H1 (cell line): ENCODE measurements at regions not wholly inside any gene's neighbourhood (a gene's known extent, or its start where the extent isn't known, plus 50 kb on each side); places are given as distances from the start of the nearest gene placed in this dataset.

Source experiments
- CTCF ChIA-PET: fragments of 300-600 bp; sonication (Branson Sonifier 250); formaldehyde crosslinking; loops from one replicate; lab custom pipeline; 2021; ENCODE audit not compliant: partially characterized antibody; lab: Charles Lee
- POLR2A ChIA-PET: fragments of 300-600 bp; sonication (Branson Sonifier 250); formaldehyde crosslinking; loops from one replicate; lab custom pipeline; 2021; ENCODE audit warnings: inconsistent platforms; ENCODE audit not compliant: partially characterized antibody; lab: Charles Lee
- DNase-seq, 2 experiments: peaks; one replicate each; pipeline versions ENCODE4 v3.0.0 to v3.0.0-alpha.2; 2010 to 2022; ENCODE audit warnings: low spot score in 2 of 2, low read depth in 1 of 2, mixed read lengths in 1 of 2
- FAIRE-seq: peaks from 2 replicates; lab custom pipeline; 2011; peaks lifted over from hg19 to GRCh38; lab: Jason Lieb, UNC
- H2AFZ ChIP-seq: 2 replicates; pipeline ENCODE4 v1.8.1; 2012; ENCODE audit warnings: low read length, inconsistent platforms
- H2AK5ac ChIP-seq: 2 replicates; pipeline ENCODE4 v1.6.1; 2013; ENCODE audit warnings: low read depth, low read length
- H2BK120ac ChIP-seq: replicated peaks from 2 replicates; pipeline ENCODE3; 2013; ENCODE audit warnings: low read depth, low read length, inconsistent platforms
- H2BK12ac ChIP-seq: 2 replicates; pipeline ENCODE4 v1.6.1; 2013; ENCODE audit warnings: low read depth, low read length
- H2BK15ac ChIP-seq: 2 replicates; pipeline ENCODE4 v1.6.1; 2013; ENCODE audit warnings: low read length
- H2BK20ac ChIP-seq: 2 replicates; pipeline ENCODE4 v1.6.1; 2013; ENCODE audit warnings: low read length
- H2BK5ac ChIP-seq: 2 replicates; pipeline ENCODE4 v1.6.1; 2013; ENCODE audit warnings: low read depth, low read length
- H3K14ac ChIP-seq: 2 replicates; pipeline ENCODE4 v1.6.1; 2013; ENCODE audit warnings: inconsistent platforms; ENCODE audit not compliant: insufficient read length
- H3K18ac ChIP-seq: 2 replicates; pipeline ENCODE4 v1.6.1; 2013; ENCODE audit warnings: low read length; ENCODE audit errors: extremely low read depth
- H3K23ac ChIP-seq: 2 replicates; pipeline ENCODE4 v1.6.1; 2013; ENCODE audit warnings: inconsistent platforms; ENCODE audit not compliant: insufficient read length
- H3K23me2 ChIP-seq: 2 replicates; pipeline ENCODE4 v1.6.1; 2013; ENCODE audit warnings: low read depth, low read length
- H3K27ac ChIP-seq: 2 replicates; pipeline ENCODE4 v1.6.1; 2011; ENCODE audit warnings: low read depth, low read length, inconsistent platforms
- H3K27me3 ChIP-seq, 4 experiments: replicated peaks in 1 of 4; 1 replicate in 1 of 4; 2 replicates in 3 of 4; pipeline versions ENCODE4 v1.6.1 to v1.8.1; 2011 to 2013; ENCODE audit warnings: low read length in 3 of 4, mild to moderate bottlenecking in 3 of 4, inconsistent platforms in 2 of 4, mixed read lengths in 2 of 4, moderate library complexity in 1 of 4; ENCODE audit not compliant: control insufficient read depth in 3 of 4, insufficient read depth in 3 of 4; ENCODE audit errors: extremely low read depth in 1 of 4
- H3K36me3 ChIP-seq, 4 experiments: 2 replicates each; pipeline versions ENCODE4 v1.6.1 to v1.8.1; 2011 to 2013; ENCODE audit warnings: mild to moderate bottlenecking in 4 of 4, low read length in 3 of 4, moderate library complexity in 2 of 4, control low read depth in 1 of 4, inconsistent platforms in 1 of 4; ENCODE audit not compliant: insufficient read depth in 4 of 4, control insufficient read depth in 2 of 4
- H3K4ac ChIP-seq: replicated peaks from 2 replicates; pipeline ENCODE3; 2013; ENCODE audit warnings: low read length, low read depth, mixed read lengths, inconsistent platforms; ENCODE audit not compliant: insufficient read length
- H3K4me1 ChIP-seq, 4 experiments: replicated peaks in 1 of 4; 1 replicate in 1 of 4; 2 replicates in 3 of 4; pipeline versions ENCODE4 v1.6.1 to v1.8.1; 2011 to 2013; ENCODE audit warnings: low read length in 3 of 4, inconsistent platforms in 2 of 4, mixed read lengths in 1 of 4; ENCODE audit not compliant: insufficient read depth in 4 of 4, control insufficient read depth in 3 of 4
- H3K4me2 ChIP-seq, 2 experiments: 2 replicates each; pipeline versions ENCODE4 v1.6.1 to v1.8.1; 2011 to 2013; ENCODE audit warnings: low read depth in 2 of 2, low read length in 2 of 2, control low read depth in 1 of 2, inconsistent platforms in 1 of 2, mild to moderate bottlenecking in 1 of 2; ENCODE audit not compliant: insufficient read depth in 1 of 2
- H3K4me3 ChIP-seq, 4 experiments: fragments of 200-600, 300-600 bp in 1 of 4; sonication (generic), shearing (Covaris generic), sonication (Bioruptor Twin) in 1 of 4; 2 replicates each; pipeline versions ENCODE4 v1.5.1 to v1.8.1; 2011 to 2016; ENCODE audit warnings: low read length in 4 of 4, low read depth in 3 of 4, control low read depth in 2 of 4, inconsistent platforms in 2 of 4, mild to moderate bottlenecking in 2 of 4, mixed read lengths in 1 of 4, moderate library complexity in 1 of 4; ENCODE audit not compliant: insufficient read depth in 2 of 4; ENCODE audit errors: extremely low read depth in 1 of 4
- H3K56ac ChIP-seq: replicated peaks from 2 replicates; pipeline ENCODE3; 2013; ENCODE audit warnings: low read depth, mild to moderate bottlenecking, mixed read lengths, low read length, inconsistent platforms; ENCODE audit not compliant: insufficient read length
- H3K79me1 ChIP-seq: 2 replicates; pipeline ENCODE4 v1.6.1; 2013; ENCODE audit warnings: low read depth, low read length, control low read depth
- H3K79me2 ChIP-seq, 2 experiments: 2 replicates each; pipeline versions ENCODE4 v1.6.1 to v1.8.1; 2012 to 2013; ENCODE audit warnings: low read length in 2 of 2, mild to moderate bottlenecking in 2 of 2, inconsistent platforms in 1 of 2; ENCODE audit not compliant: insufficient read depth in 2 of 2, control insufficient read depth in 1 of 2
- H3K9ac ChIP-seq, 4 experiments: replicated peaks in 1 of 4; 1 replicate in 1 of 4; 2 replicates in 3 of 4; pipeline versions ENCODE4 v1.6.1 to v1.8.1; 2011 to 2013; ENCODE audit warnings: low read depth in 3 of 4, low read length in 3 of 4, control low read depth in 2 of 4, mild to moderate bottlenecking in 2 of 4, moderate library complexity in 2 of 4, inconsistent platforms in 1 of 4; ENCODE audit errors: extremely low read depth in 1 of 4
- H3K9me3 ChIP-seq, 2 experiments: 2 replicates each; pipeline versions ENCODE4 v1.6.1 to v1.8.1; 2012 to 2013; ENCODE audit warnings: mild to moderate bottlenecking in 2 of 2, moderate library complexity in 2 of 2, control low read depth in 1 of 2, inconsistent platforms in 1 of 2, low read depth in 1 of 2, low read length in 1 of 2, mixed read lengths in 1 of 2; ENCODE audit not compliant: insufficient read depth in 2 of 2
- H4K20me1 ChIP-seq, 2 experiments: replicated peaks in 1 of 2; 2 replicates each; pipeline versions ENCODE3 to v1.8.1; 2011 to 2013; ENCODE audit warnings: inconsistent platforms in 2 of 2, low read length in 2 of 2, mild to moderate bottlenecking in 1 of 2; ENCODE audit not compliant: insufficient read depth in 2 of 2, control insufficient read depth in 1 of 2
- H4K5ac ChIP-seq: 2 replicates; pipeline ENCODE4 v1.6.1; 2013; ENCODE audit warnings: low read length, low read depth, mixed read lengths, inconsistent platforms; ENCODE audit not compliant: insufficient read length
- H4K8ac ChIP-seq: 2 replicates; pipeline ENCODE4 v1.8.0; 2013; ENCODE audit warnings: mild to moderate bottlenecking, moderate library complexity, low read length, inconsistent platforms; ENCODE audit not compliant: insufficient read depth; ENCODE audit errors: extremely low read depth
- H4K91ac ChIP-seq: replicated peaks from 2 replicates; pipeline ENCODE3; 2013; ENCODE audit warnings: low read length, mixed read lengths, inconsistent platforms; ENCODE audit not compliant: insufficient read length
- BACH1 ChIP-seq: IDR thresholded peaks from 2 replicates; pipeline ENCODE4 v1.6.1; 2012; ENCODE audit warnings: low read length, improper control_type of control experiment
- CREB1 ChIP-seq: IDR thresholded peaks from 2 replicates; pipeline ENCODE4 v1.6.1; 2012; ENCODE audit warnings: inconsistent platforms
- CTCF ChIP-seq, 3 experiments: IDR thresholded peaks; 1 replicate in 2 of 3; 2 replicates in 1 of 3; pipeline versions ENCODE4 v1.5.1 to v1.6.1; 2011; ENCODE audit warnings: low read length in 3 of 3, mild to moderate bottlenecking in 3 of 3, inconsistent platforms in 2 of 3, low read depth in 1 of 3, moderate library complexity in 1 of 3; ENCODE audit not compliant: insufficient read depth in 1 of 3; ENCODE audit errors: control extremely low read depth in 1 of 3
- POU5F1 ChIP-seq: IDR thresholded peaks from 2 replicates; pipeline ENCODE4 v1.6.1; 2011; ENCODE audit warnings: low read depth, mild to moderate bottlenecking, low read length, moderate library complexity
- SIRT6 ChIP-seq: IDR thresholded peaks from one replicate; pipeline ENCODE4 v1.7.1; 2012; ENCODE audit warnings: low read length, inconsistent platforms
- WGBS, 2 experiments: shearing (Covaris generic) in 1 of 2; methylation state at CpG; one replicate each; pipeline versions ENCODE4 v1.1.6 to v1.1.7; 2013 to 2015; ENCODE audit warnings: low lambda C conversion rate in 2 of 2, mixed read lengths in 2 of 2, inconsistent platforms in 1 of 2, low coverage in 1 of 2, missing lambda C conversion rate in 1 of 2; ENCODE audit not compliant: insufficient replicate concordance in 2 of 2, insufficient coverage in 1 of 2, insufficient read length in 1 of 2; ENCODE audit errors: extremely low coverage in 1 of 2, missing lambda C conversion rate in 1 of 2; 5-methylcytosine and 5-hydroxymethylcytosine counted together

GRCh38 chr13:77470986-77471385 lies 64.5 kb upstream of the SCEL start:
- H3K4me2 ChIP-seq: no peak overlapping the region
- no peak overlapping the region for H3K4ac ChIP-seq
- DNase-seq: no peak
- H3K36me3 ChIP-seq: no peaks in the 10 kb centered on the region
- no peak overlapping the region for H3K9ac ChIP-seq
- H2BK15ac ChIP-seq: no peak overlapping the region
- CTCF ChIA-PET: interaction anchor here (0.5 to 0.7 kb wide), 2 partner anchors 10 to 202 kb away, joined by 4 to 6 read pairs; no protein-coding TSS in a partner anchor
- no peaks in the 10 kb centered on the region for H3K79me1 ChIP-seq
- H3K56ac ChIP-seq: no peak overlapping the region
- no peaks in the 10 kb centered on the region for H3K79me2 ChIP-seq
- no peak overlapping the region for H3K23ac ChIP-seq
- TF ChIP-seq POU5F1 (no peak), SIRT6 (no peak), CREB1 (no peak), BACH1 (no peak), CTCF (IDR thresholded peaks at IDR 0.05; ENCODE audit: control extremely low read depth in 1 of 3, insufficient read depth in 1 of 3, low read depth in 1 of 3, low read length in 3 of 3) (no peak)
- peaks cover 0 to 3% of the 10 kb centered on the region in 2 experiments; a peak in 1 of 4 replicates for H3K9me3 ChIP-seq
- no peak overlapping the region for H3K18ac ChIP-seq
- H3K27ac ChIP-seq: no peak overlapping the region
- no peak overlapping the region for H2BK5ac ChIP-seq
- no peak overlapping the region for H2AFZ ChIP-seq
- no peak overlapping the region for H2AK5ac ChIP-seq
- H3K23me2 ChIP-seq: no peaks in the 10 kb centered on the region
- H4K8ac ChIP-seq: no peak overlapping the region
- POLR2A ChIA-PET: no interaction called here
- FAIRE-seq: no peak
- no peaks in the 10 kb centered on the region for H3K4me1 ChIP-seq
- H4K91ac ChIP-seq: no peak overlapping the region
- H3K4me3 ChIP-seq: no peak overlapping the region
- no peak overlapping the region for H2BK20ac ChIP-seq
- WGBS, 2 experiments: 97% methylated on average over 3 of the region's 3 CpGs; no CpG with 5 or more reads in 1 of the 2 experiments
- H3K14ac ChIP-seq: no peak overlapping the region
- no peak overlapping the region for H2BK12ac ChIP-seq
- no peaks in the 10 kb centered on the region for H4K20me1 ChIP-seq
- H3K27me3 ChIP-seq: no peaks in the 10 kb centered on the region
- no peak overlapping the region for H2BK120ac ChIP-seq
- H4K5ac ChIP-seq: no peak overlapping the region
